Stromal cell of bone marrow (primary cell): ENCODE measurements at regions not wholly inside any gene's neighbourhood (a gene's known extent, or its start where the extent isn't known, plus 50 kb on each side); places are given as distances from the start of the nearest gene placed in this dataset.

Source experiments
- DNase-seq: peaks from one replicate; pipeline ENCODE4 v3.0.0-alpha.2; 2012; ENCODE audit warnings: low read depth

- peak; percentile 17 for DNase-seq
Measured at GRCh38 chr5:74916831-74917710, 50.9 kb upstream of the FAM169A start.
